ENCODE measurements at regions not wholly inside any gene's neighbourhood (a gene's known extent, or its start where the extent isn't known, plus 50 kb on each side); places are given as distances from the start of the nearest gene placed in this dataset.
"Not testable (repeated sequence)": the region's sequence is repeated elsewhere in the genome, so short reads cannot be mapped to it uniquely, and the experiment has no call there.

DNA sequence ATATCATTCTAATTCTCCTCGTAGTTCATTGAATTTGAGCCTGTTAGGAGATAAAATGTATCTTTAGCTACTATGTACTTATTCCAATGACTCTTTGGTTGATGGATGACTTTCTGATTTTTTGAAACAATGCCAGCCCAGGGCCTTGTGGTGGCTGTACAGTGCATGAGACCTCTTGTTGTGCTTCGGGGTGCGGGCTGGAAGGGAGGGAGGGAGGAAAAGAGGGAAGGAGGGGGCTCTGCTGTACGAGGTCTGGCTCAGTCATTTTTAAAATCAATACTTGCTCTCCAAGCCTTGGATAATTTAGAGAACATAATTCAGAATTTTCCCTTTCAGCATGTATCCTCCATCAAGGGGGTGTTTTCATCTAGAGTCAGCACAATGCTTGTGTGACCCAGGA, 399.7 kb upstream of the ONECUT1 start (continued):
- TF ChIP-seq, protein P1, sequence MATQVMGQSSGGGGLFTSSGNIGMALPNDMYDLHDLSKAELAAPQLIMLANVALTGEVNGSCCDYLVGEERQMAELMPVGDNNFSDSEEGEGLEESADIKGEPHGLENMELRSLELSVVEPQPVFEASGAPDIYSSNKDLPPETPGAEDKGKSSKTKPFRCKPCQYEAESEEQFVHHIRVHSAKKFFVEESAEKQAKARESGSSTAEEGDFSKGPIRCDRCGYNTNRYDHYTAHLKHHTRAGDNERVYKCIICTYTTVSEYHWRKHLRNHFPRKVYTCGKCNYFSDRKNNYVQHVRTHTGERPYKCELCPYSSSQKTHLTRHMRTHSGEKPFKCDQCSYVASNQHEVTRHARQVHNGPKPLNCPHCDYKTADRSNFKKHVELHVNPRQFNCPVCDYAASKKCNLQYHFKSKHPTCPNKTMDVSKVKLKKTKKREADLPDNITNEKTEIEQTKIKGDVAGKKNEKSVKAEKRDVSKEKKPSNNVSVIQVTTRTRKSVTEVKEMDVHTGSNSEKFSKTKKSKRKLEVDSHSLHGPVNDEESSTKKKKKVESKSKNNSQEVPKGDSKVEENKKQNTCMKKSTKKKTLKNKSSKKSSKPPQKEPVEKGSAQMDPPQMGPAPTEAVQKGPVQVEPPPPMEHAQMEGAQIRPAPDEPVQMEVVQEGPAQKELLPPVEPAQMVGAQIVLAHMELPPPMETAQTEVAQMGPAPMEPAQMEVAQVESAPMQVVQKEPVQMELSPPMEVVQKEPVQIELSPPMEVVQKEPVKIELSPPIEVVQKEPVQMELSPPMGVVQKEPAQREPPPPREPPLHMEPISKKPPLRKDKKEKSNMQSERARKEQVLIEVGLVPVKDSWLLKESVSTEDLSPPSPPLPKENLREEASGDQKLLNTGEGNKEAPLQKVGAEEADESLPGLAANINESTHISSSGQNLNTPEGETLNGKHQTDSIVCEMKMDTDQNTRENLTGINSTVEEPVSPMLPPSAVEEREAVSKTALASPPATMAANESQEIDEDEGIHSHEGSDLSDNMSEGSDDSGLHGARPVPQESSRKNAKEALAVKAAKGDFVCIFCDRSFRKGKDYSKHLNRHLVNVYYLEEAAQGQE (IDR thresholded peaks at IDR 0.05; ENCODE audit: low read depth), result no peak
- TF ChIP-seq POLR2A (IDR thresholded peaks at IDR 0.05; ENCODE audit: borderline replicate concordance, extremely low read depth, insufficient read depth, insufficient read length) (no peak), SRF (IDR thresholded peaks at IDR 0.05; ENCODE audit: low read depth) (no peak), SP1 (IDR thresholded peaks at IDR 0.05; ENCODE audit: low read depth) (no peak)

DNA sequence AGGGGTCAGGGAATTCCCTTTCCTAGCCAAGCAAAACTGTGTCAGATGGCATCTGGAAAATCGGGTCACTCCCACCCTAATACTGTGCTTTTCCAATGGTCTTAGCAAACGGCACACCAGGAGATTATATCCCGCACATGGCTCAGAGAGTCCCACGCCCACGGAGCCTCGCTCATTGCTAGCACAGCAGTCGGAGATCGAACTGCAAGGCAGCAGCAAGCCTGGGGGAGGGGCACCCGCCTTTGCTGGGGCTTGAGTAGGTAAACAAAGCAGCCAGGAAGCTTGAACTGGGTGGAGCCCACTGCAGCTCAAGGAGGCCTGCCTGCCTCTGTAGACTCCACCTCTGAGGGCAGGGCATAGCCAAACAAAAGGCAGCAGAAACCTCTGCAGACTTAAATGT, 393.3 kb upstream of the ONECUT1 start:
- RAD21 ChIA-PET (ENCODE audit: low non-redundant PET in 1 of 2, low total read pairs in 2 of 2, uncharacterized antibody in 2 of 2, unreplicated experiment in 2 of 2), result not testable (repeated sequence)

DNA sequence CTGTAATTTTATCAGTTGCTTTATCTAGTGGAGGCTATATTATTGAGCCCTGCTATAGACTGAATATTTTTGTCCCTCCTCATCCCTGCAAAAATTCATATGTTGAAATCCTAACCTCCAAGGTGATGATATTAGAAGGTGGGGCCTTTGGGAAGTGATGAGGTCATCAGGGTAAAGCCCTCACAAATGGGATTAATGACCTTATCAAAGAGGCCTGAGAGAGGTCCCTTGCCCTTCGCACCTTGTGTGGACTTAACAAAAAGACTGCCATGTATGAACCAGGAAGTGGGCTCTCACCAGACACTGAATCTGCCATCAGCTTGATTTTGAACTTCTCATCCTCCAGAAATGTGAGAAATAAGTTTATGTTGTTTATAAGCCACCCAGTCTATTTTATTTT, 381.4 kb upstream of the ONECUT1 start:
- H3K9ac ChIP-seq (ENCODE audit: low read length), result no peak overlapping the region
- H3K27me3 ChIP-seq (ENCODE audit: insufficient read depth, low read length), result no peaks in the 10 kb centered on the region
- no TSS peak for BruUV-seq (replicated peaks)
- no peak overlapping the region for H2AFZ ChIP-seq (ENCODE audit: low read depth, low read length, poor library complexity, severe bottlenecking)
- no peaks in the 10 kb centered on the region for H4K20me1 ChIP-seq (ENCODE audit: insufficient read depth)
- ChIA-PET CTCF (no interaction called here), POLR2A (no interaction called here), RAD21 (ENCODE audit: low non-redundant PET in 1 of 2, low total read pairs in 2 of 2, uncharacterized antibody in 2 of 2, unreplicated experiment in 2 of 2) (no interaction called here)
- H3K9me2 ChIP-seq (ENCODE audit: insufficient read depth), result no peaks in the 10 kb centered on the region
- no peak overlapping the region for H3K4me3 ChIP-seq (replicated peaks in 1 of 2; ENCODE audit: low read depth in 1 of 2, low read length in 2 of 2)
- ATAC-seq (no peak), DNase-seq (ENCODE audit: low read depth, low spot score) (no peak)
- intact Hi-C loops (cut with micrococcal nuclease), result no loop called here
- H3K36me3 ChIP-seq (ENCODE audit: control insufficient read depth in 1 of 2, insufficient read depth in 2 of 2, low read length in 2 of 2), result no peaks in the 10 kb centered on the region
- no peak overlapping the region for H3K4me2 ChIP-seq (ENCODE audit: low read length)
- no peaks in the 10 kb centered on the region for H3K4me1 ChIP-seq (ENCODE audit: control insufficient read depth in 1 of 2, insufficient read depth in 2 of 2, low read length in 2 of 2)
- no peaks in the 10 kb centered on the region for H3K79me2 ChIP-seq (ENCODE audit: insufficient read depth, low read length)
- no peak for TF ChIP-seq CBX3 (IDR thresholded peaks at IDR 0.05; ENCODE audit: low read depth)
- TF ChIP-seq FOSL1 (IDR thresholded peaks at IDR 0.05; ENCODE audit: low read depth), result no peak
- TF ChIP-seq ZFX (IDR thresholded peaks at IDR 0.05), result no peak
- TF ChIP-seq, protein P2, sequence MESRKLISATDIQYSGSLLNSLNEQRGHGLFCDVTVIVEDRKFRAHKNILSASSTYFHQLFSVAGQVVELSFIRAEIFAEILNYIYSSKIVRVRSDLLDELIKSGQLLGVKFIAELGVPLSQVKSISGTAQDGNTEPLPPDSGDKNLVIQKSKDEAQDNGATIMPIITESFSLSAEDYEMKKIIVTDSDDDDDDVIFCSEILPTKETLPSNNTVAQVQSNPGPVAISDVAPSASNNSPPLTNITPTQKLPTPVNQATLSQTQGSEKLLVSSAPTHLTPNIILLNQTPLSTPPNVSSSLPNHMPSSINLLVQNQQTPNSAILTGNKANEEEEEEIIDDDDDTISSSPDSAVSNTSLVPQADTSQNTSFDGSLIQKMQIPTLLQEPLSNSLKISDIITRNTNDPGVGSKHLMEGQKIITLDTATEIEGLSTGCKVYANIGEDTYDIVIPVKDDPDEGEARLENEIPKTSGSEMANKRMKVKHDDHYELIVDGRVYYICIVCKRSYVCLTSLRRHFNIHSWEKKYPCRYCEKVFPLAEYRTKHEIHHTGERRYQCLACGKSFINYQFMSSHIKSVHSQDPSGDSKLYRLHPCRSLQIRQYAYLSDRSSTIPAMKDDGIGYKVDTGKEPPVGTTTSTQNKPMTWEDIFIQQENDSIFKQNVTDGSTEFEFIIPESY (IDR thresholded peaks at IDR 0.05; ENCODE audit: extremely low read depth, insufficient replicate concordance, low read length), result no peak
- no peak overlapping the region for H3K27ac ChIP-seq (ENCODE audit: low read depth, low read length)
- H3K9me3 ChIP-seq (ENCODE audit: control insufficient read depth in 1 of 2, insufficient read depth in 1 of 2, low read depth in 1 of 2, low read length in 2 of 2), result no peaks in the 10 kb centered on the region

More for the DNA sequence above, 393.3 kb upstream of the ONECUT1 start:
- H4K20me1 ChIP-seq (ENCODE audit: insufficient read depth); H3K27me3 ChIP-seq (ENCODE audit: insufficient read depth, low read length); intact Hi-C loops (cut with micrococcal nuclease); H3K9me3 ChIP-seq (ENCODE audit: control insufficient read depth in 1 of 2, insufficient read depth in 1 of 2, low read depth in 1 of 2, low read length in 2 of 2); H3K79me2 ChIP-seq (ENCODE audit: insufficient read depth, low read length); BruUV-seq (replicated peaks); H3K4me1 ChIP-seq (ENCODE audit: control insufficient read depth in 1 of 2, insufficient read depth in 2 of 2, low read length in 2 of 2); H2AFZ ChIP-seq (ENCODE audit: low read depth, low read length, poor library complexity, severe bottlenecking); H3K9ac ChIP-seq (ENCODE audit: low read length); DNase-seq (ENCODE audit: low read depth, low spot score); CTCF ChIA-PET; H3K9me2 ChIP-seq (ENCODE audit: insufficient read depth); ATAC-seq; H3K36me3 ChIP-seq (ENCODE audit: control insufficient read depth in 1 of 2, insufficient read depth in 2 of 2, low read length in 2 of 2); H3K4me3 ChIP-seq (replicated peaks in 1 of 2; ENCODE audit: low read depth in 1 of 2, low read length in 2 of 2); POLR2A ChIA-PET; H3K4me2 ChIP-seq (ENCODE audit: low read length); H3K27ac ChIP-seq (ENCODE audit: low read depth, low read length): not testable (repeated sequence)
